Stimulated activated CD4-positive, alpha-beta T cell treated with anti-CD3 and anti-CD28 coated beads, Interleukin-2, amount 100 ng/mL, for 48 hours (primary cell): ENCODE measurements at regions not wholly inside any gene's neighbourhood (a gene's known extent, or its start where the extent isn't known, plus 50 kb on each side); places are given as distances from the start of the nearest gene placed in this dataset.

Experiments
- DNase-seq, 2 donors: peaks; one replicate each; pipeline ENCODE4 v3.0.0-alpha.2; 2020

- DNase-seq = no peak
These were observed 202.6 kb upstream of the RGS6 start for GRCh38 chr14:71729596-71729995.

- no peak for DNase-seq
These were observed 201.8 kb upstream of the RGS6 start for GRCh38 chr14:71730471-71730870.

- DNase-seq = no peak
These were observed 201.1 kb upstream of the RGS6 start for GRCh38 chr14:71731096-71731495.

- no peak for DNase-seq
These were observed 198.9 kb upstream of the RGS6 start for GRCh38 chr14:71733210-71733883.

- DNase-seq = no peak
These were observed 198.2 kb upstream of the RGS6 start for GRCh38 chr14:71734076-71734475.

- DNase-seq = no peak
These were observed 197.3 kb upstream of the RGS6 start for GRCh38 chr14:71734885-71735284.

GRCh38 chr14:71737760-71738159 is 194.5 kb upstream of the RGS6 start:
- DNase-seq = no peak

GRCh38 chr14:71739273-71739990 is 192.8 kb upstream of the RGS6 start:
- DNase-seq = no peak

- no peak for DNase-seq
These were observed 191.0 kb upstream of the RGS6 start for GRCh38 chr14:71741241-71741640.

- DNase-seq = no peak
These were observed 189.7 kb upstream of the RGS6 start for GRCh38 chr14:71742485-71742884.

- no peak for DNase-seq
These were observed 187.2 kb upstream of the RGS6 start for GRCh38 chr14:71745072-71745471.

- DNase-seq = no peak
These were observed 184.0 kb upstream of the RGS6 start for GRCh38 chr14:71748196-71748595.

- DNase-seq = no peak
These were observed 182.5 kb upstream of the RGS6 start for GRCh38 chr14:71749613-71750238.

- no peak for DNase-seq
These were observed 181.0 kb upstream of the RGS6 start for GRCh38 chr14:71751264-71751663.

- no peak for DNase-seq
These were observed 180.0 kb upstream of the RGS6 start for GRCh38 chr14:71752111-71752738.

GRCh38 chr14:71753126-71753830 is 179.0 kb upstream of the RGS6 start:
- peak; percentile 63 to 65 for DNase-seq

GRCh38 chr14:71753976-71754375 is 178.3 kb upstream of the RGS6 start:
- no peak for DNase-seq

GRCh38 chr14:71754422-71755095 is 177.7 kb upstream of the RGS6 start:
- no peak for DNase-seq

- DNase-seq = no peak
These were observed 173.8 kb upstream of the RGS6 start for GRCh38 chr14:71758229-71758951.

GRCh38 chr14:71762575-71762974 is 169.7 kb upstream of the RGS6 start:
- DNase-seq = no peak

GRCh38 chr14:71764701-71765382 is 167.4 kb upstream of the RGS6 start:
- no peak for DNase-seq
